Gastroesophageal sphincter (tissue), 4 donors: ENCODE measurements at regions not wholly inside any gene's neighbourhood (a gene's known extent, or its start where the extent isn't known, plus 50 kb on each side); places are given as distances from the start of the nearest gene placed in this dataset.

Experiments used
- ATAC-seq: fragments of 150-250 bp; one replicate; pipeline ENCODE4 v1.9.1; 2016; ENCODE audit warnings: mild to moderate bottlenecking, moderate library complexity
- H3K27ac ChIP-seq, 4 donors: fragments of 200-600 bp; sonication (generic) in 3 of 4; 1 replicate in 3 of 4; 2 replicates in 1 of 4; pipeline ENCODE4 v1.5.1; 2016 to 2019
- H3K27me3 ChIP-seq: fragments of 200-600 bp; sonication (generic); one replicate; pipeline ENCODE4 v1.5.1; 2019
- H3K36me3 ChIP-seq, 2 donors: fragments of 200-600 bp; sonication (generic); one replicate each; pipeline ENCODE4 v1.5.1; 2019; ENCODE audit warnings: control low read depth in 1 of 2
- H3K4me1 ChIP-seq, 3 donors: fragments of 200-600 bp; sonication (generic); 1 replicate in 2 of 3; 2 replicates in 1 of 3; pipeline ENCODE4 v1.5.1; 2016 to 2019; ENCODE audit warnings: control low read depth in 2 of 3
- H3K4me3 ChIP-seq, 2 donors: fragments of 200-600 bp; sonication (generic); one replicate each; pipeline ENCODE4 v1.5.1; 2019; ENCODE audit warnings: mild to moderate bottlenecking in 1 of 2, moderate library complexity in 1 of 2
- H3K9me3 ChIP-seq, 3 donors: fragments of 200-600 bp; sonication (generic); one replicate each; pipeline ENCODE4 v1.5.1; 2017 to 2019; ENCODE audit warnings: control low read depth in 2 of 3
- EP300 ChIP-seq: sonication (generic); formaldehyde crosslinking; IDR thresholded peaks from one replicate; pipeline ENCODE4 v1.6.1; 2017; ENCODE audit warnings: antibody characterized with exemption, mild to moderate bottlenecking
- POLR2A ChIP-seq, 2 donors: fragments of 450-650 bp; IDR thresholded peaks; one replicate each; pipeline ENCODE4 v1.6.1; 2017; ENCODE audit warnings: antibody characterized with exemption in 2 of 2, mild to moderate bottlenecking in 2 of 2, moderate library complexity in 1 of 2
- POLR2AphosphoS5 ChIP-seq: sonication (generic); formaldehyde crosslinking; IDR thresholded peaks from one replicate; pipeline ENCODE4 v1.6.1; 2017; ENCODE audit warnings: antibody characterized with exemption
- WGBS, 2 donors: methylation state at CpG; one replicate each; pipeline ENCODE4 v1.1.5; 2018; ENCODE audit warnings: low coverage in 1 of 2; 5-methylcytosine and 5-hydroxymethylcytosine counted together
- TF ChIP-seq, protein P1 (sequence below), 4 experiments: fragments of 200-600 bp in 2 of 4; fragments of 450-650 bp in 2 of 4; sonication (generic) in 1 of 4; IDR thresholded peaks; one replicate each; pipeline ENCODE4 v1.5.1; 2017 to 2019; ENCODE audit warnings: antibody characterized with exemption in 4 of 4, mild to moderate bottlenecking in 2 of 4, moderate library complexity in 2 of 4

- ATAC-seq: no peak
These were observed 165.9 kb upstream of the IRAK1BP1 start for GRCh38 chr6:78701407-78701806.

GRCh38 chr6:78709021-78709420 lies 158.3 kb upstream of the IRAK1BP1 start:
- H3K4me1 ChIP-seq: no peaks in the 10 kb centered on the region
- ATAC-seq: no peak
- no peaks in the 10 kb centered on the region for H3K27me3 ChIP-seq
- no peaks in the 10 kb centered on the region for H3K36me3 ChIP-seq
- no peak overlapping the region for H3K4me3 ChIP-seq
- WGBS, 2 donors: 84 to 100% methylated on average over 2 to 3 of the region's 3 CpGs
- TF ChIP-seq EP300: no peak
- TF ChIP-seq, protein P1, sequence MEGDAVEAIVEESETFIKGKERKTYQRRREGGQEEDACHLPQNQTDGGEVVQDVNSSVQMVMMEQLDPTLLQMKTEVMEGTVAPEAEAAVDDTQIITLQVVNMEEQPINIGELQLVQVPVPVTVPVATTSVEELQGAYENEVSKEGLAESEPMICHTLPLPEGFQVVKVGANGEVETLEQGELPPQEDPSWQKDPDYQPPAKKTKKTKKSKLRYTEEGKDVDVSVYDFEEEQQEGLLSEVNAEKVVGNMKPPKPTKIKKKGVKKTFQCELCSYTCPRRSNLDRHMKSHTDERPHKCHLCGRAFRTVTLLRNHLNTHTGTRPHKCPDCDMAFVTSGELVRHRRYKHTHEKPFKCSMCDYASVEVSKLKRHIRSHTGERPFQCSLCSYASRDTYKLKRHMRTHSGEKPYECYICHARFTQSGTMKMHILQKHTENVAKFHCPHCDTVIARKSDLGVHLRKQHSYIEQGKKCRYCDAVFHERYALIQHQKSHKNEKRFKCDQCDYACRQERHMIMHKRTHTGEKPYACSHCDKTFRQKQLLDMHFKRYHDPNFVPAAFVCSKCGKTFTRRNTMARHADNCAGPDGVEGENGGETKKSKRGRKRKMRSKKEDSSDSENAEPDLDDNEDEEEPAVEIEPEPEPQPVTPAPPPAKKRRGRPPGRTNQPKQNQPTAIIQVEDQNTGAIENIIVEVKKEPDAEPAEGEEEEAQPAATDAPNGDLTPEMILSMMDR (IDR thresholded peaks at IDR 0.05): no peak
- TF ChIP-seq POLR2A (IDR thresholded peaks at IDR 0.05): no peak
- TF ChIP-seq POLR2AphosphoS5: no peak
- no peak overlapping the region for H3K27ac ChIP-seq
- no peaks in the 10 kb centered on the region for H3K9me3 ChIP-seq

More at GRCh38 chr6:78701407-78701806, 165.9 kb upstream of the IRAK1BP1 start:
- Histone ChIP-seq H3K36me3 (no peaks in the 10 kb centered on the region), H3K9me3 (no peaks in the 10 kb centered on the region), H3K4me1 (no peaks in the 10 kb centered on the region), H3K27me3 (no peaks in the 10 kb centered on the region), H3K27ac (no peak overlapping the region), H3K4me3 (no peak overlapping the region)
- TF ChIP-seq POLR2AphosphoS5 (no peak), POLR2A (IDR thresholded peaks at IDR 0.05) (no peak), EP300 (no peak)
- TF ChIP-seq, protein P1 (IDR thresholded peaks at IDR 0.05): no peak
- WGBS, 2 donors: 43 to 44% methylated on average over 1 to 2 of the region's 2 CpGs

GRCh38 chr6:78713564-78713963 lies 153.8 kb upstream of the IRAK1BP1 start:
- TF ChIP-seq POLR2A (IDR thresholded peaks at IDR 0.05): no peak
- no peak for TF ChIP-seq EP300
- TF ChIP-seq, protein P1 (IDR thresholded peaks at IDR 0.05): no peak
- no peak for TF ChIP-seq POLR2AphosphoS5
- Histone ChIP-seq H3K4me1 (no peaks in the 10 kb centered on the region), H3K4me3 (no peak overlapping the region), H3K36me3 (no peaks in the 10 kb centered on the region), H3K9me3 (no peaks in the 10 kb centered on the region), H3K27ac (no peak overlapping the region), H3K27me3 (no peaks in the 10 kb centered on the region)
- WGBS, 2 donors: 68 to 77% methylated on average over 4 of the region's 4 CpGs
- ATAC-seq: no peak

- Histone ChIP-seq H3K4me3 (no peak overlapping the region), H3K27me3 (no peaks in the 10 kb centered on the region), H3K4me1 (no peaks in the 10 kb centered on the region), H3K9me3 (peaks cover 0 to 38% (median 0%) of the 10 kb centered on the region in 3 donors), H3K36me3 (no peaks in the 10 kb centered on the region), H3K27ac (no peak overlapping the region)
- ATAC-seq: no peak
- TF ChIP-seq POLR2AphosphoS5 (no peak), EP300 (no peak), POLR2A (IDR thresholded peaks at IDR 0.05) (no peak)
- TF ChIP-seq, protein P1 (IDR thresholded peaks at IDR 0.05): no peak
These were observed 123.2 kb upstream of the IRAK1BP1 start for GRCh38 chr6:78744144-78744543.

DNA sequence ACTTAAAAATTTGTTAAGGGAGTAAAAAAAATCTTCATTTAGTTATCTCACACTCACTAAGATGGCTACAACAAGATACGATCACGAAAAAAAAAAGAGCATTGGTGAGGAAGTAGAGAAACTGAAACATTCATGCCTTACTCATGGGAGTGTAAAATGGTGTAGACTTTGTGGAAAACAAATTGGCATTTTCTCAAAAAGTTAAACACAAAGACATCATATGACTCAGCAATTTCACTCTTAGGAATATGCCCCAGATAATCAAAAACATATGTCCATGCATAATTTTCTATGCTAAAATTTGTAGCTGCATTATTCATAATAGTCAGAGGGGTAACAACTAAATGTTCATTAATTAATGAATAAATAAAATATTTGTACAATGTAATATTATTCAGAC lies 120.9 kb upstream of the IRAK1BP1 start:
- Histone ChIP-seq H3K4me3 (no peak overlapping the region), H3K27me3 (no peaks in the 10 kb centered on the region), H3K4me1 (no peaks in the 10 kb centered on the region), H3K27ac (no peak overlapping the region), H3K9me3 (peaks cover 0 to 38% (median 0%) of the 10 kb centered on the region in 3 donors), H3K36me3 (no peaks in the 10 kb centered on the region)
- ATAC-seq: no peak
- TF ChIP-seq, protein P1 (IDR thresholded peaks at IDR 0.05): no peak
- TF ChIP-seq POLR2A (IDR thresholded peaks at IDR 0.05): no peak
- no peak for TF ChIP-seq EP300
- TF ChIP-seq POLR2AphosphoS5: no peak
- WGBS, 2 donors: 67 to 92% methylated on average over 2 of the region's 2 CpGs
